Keratinocyte (primary cell): ENCODE measurements at regions not wholly inside any gene's neighbourhood (a gene's known extent, or its start where the extent isn't known, plus 50 kb on each side); places are given as distances from the start of the nearest gene placed in this dataset.

Source experiments
- CTCF ChIP-seq, 3 experiments: IDR thresholded peaks in 1 of 3; conservative IDR thresholded peaks in 1 of 3; optimal IDR thresholded peaks in 1 of 3; 2 replicates in 2 of 3; 3 replicates in 1 of 3; pipeline versions ENCODE3 to v1.5.1; 2011; ENCODE audit warnings: low read length in 3 of 3, mild to moderate bottlenecking in 3 of 3, moderate library complexity in 2 of 3, control low read depth in 1 of 3, inconsistent platforms in 1 of 3; ENCODE audit not compliant: insufficient read depth in 2 of 3; ENCODE audit errors: extremely low read depth in 1 of 3
- EZH2 ChIP-seq: IDR thresholded peaks from one replicate; pipeline ENCODE4 v1.6.1; 2012; ENCODE audit warnings: inconsistent platforms, mild to moderate bottlenecking, low read length, moderate library complexity

DNA sequence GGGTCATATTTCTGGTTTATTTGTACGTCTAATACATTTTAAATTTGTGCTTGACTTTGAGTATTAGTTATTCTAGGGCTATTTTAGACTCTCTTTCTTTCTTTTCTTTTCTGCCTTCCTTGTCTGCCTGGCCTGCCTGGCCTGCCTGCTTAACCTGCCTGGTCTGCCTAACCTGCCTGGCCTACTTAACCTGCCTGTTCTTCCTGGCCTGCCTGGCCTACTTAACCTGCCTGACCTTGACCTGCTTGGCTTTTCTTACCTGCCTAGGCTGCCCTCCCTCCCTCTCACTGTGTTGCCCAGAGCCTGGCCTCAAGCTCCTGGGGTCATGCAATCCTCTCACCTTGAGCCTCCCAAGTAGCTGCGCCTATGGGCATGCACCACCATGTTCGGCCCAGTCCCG is 83.7 kb downstream of the PMAIP1 start:
- TF ChIP-seq CTCF (optimal IDR thresholded peaks at IDR 0.05 in 1 of 3, IDR thresholded peaks at IDR 0.05 in 1 of 3, conservative IDR thresholded peaks at IDR 0.05 in 1 of 3; ENCODE audit: extremely low read depth in 1 of 3, insufficient read depth in 2 of 3, low read length in 3 of 3), result no peak
- TF ChIP-seq EZH2, result no peak
